HG03139 (cell line): ENCODE measurements at regions not wholly inside any gene's neighbourhood (a gene's known extent, or its start where the extent isn't known, plus 50 kb on each side); places are given as distances from the start of the nearest gene placed in this dataset.
A peak's percentile ranks its signal among the peaks of the same experiment; 100 is the strongest.

Experiments used
- ATAC-seq: cut with Tn5 transposase; IDR thresholded peaks from one replicate; pipeline ENCODE4 v1.9.1; 2021; ENCODE audit not compliant: unreplicated experiment

DNA sequence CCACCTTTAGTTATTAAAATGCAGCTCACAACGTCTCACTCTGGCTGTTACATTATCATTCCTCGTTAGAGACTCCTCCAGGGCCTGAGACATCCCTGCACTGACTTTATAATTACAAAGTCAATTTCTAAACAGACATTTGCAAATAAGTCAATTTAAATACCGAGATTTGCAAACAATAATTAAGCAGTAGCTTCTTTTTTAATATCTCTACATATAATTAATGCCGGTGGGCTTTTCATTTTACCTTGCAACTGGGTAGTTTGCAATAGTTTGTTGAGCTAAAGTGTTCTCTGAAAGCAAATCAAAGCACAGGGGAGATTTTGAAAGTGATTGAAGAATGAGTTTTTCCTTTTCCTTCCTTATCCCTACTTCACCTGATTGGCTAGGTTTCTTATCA lies 154.4 kb downstream of the TLR4 start:
- ATAC-seq: no peak

DNA sequence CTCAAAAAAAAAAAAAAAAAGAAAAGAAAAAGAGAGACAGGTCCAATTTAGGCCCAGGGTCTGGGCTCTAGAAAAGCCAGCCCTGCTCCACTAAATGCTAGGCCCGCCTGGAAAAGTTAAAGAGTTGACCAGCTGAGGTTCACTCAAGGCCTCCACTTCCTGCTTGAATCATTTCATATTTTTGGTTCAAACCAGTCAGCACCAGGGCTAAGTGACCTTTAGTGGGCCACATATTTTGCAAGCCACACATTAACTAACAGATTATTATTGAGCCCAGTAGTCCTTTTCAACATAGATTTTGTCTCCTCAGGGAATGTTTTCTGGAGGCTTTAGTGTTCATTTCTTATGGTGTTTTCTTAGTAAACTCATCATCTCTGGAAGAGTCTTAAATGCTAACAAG lies 156.6 kb downstream of the TLR4 start:
- ATAC-seq: no peak

- ATAC-seq: no peak
Observed at GRCh38 chr9:117864385-117865057, 160.3 kb downstream of the TLR4 start.

GRCh38 chr9:117868594-117868993 lies 164.4 kb downstream of the TLR4 start:
- ATAC-seq: no peak

DNA sequence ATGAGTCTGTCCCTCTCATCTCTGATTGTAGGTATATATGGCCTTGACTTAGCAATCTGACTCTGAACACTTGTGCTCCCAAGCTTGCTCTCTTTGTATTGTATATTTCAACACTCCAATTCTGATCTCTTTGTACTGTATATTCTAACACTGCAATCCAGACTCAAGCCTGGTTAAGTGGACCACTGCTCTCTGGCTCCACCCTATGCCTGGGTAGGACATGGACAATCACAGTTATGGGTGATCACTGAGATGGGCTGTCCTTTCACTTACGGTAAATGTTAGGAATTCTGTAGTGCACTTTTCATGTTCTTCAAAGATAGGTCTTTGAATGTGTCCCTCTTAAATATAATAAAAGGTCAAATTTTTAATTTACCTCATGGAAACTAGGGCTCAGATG lies 165.1 kb downstream of the TLR4 start:
- no peak for ATAC-seq

- no peak for ATAC-seq
Observed at GRCh38 chr9:117869712-117870111, 165.5 kb downstream of the TLR4 start.

DNA sequence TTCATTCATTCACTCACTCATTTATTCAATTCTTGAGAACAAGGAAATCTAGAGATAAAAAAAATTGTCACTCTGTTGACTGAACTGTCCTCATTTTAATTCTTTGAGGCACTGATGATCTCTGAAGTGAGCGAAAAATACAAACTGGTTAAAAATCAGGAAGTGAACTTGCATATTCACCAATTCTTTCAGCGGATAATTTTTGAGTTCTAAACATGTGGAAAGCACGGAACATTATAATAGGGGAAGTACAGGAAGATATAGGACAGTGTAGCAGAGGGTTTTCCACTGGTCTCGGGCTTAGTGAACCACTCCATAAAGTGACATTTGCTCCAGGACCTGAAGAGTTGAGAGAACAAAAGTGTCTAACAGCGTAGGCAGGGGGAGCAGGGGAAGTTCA lies 169.5 kb downstream of the TLR4 start:
- ATAC-seq: no peak

DNA sequence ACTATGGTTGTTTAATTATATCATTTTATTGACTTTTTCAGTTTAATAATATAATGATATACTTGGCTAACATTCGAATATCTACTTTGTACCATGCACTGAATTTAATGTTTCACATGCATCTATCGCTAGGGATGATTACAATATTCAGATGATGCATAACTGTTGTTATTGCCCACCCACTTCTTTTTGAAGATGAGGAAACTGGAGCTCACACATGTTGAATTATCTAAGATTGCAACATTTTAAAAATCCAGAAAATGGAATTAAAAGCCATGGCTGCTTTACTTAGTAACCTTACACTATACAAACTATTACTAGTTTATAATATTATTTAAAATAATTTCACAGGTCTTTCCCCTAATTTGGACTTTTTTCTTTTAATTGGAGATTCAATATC lies 171.7 kb downstream of the TLR4 start:
- ATAC-seq: no peak

DNA sequence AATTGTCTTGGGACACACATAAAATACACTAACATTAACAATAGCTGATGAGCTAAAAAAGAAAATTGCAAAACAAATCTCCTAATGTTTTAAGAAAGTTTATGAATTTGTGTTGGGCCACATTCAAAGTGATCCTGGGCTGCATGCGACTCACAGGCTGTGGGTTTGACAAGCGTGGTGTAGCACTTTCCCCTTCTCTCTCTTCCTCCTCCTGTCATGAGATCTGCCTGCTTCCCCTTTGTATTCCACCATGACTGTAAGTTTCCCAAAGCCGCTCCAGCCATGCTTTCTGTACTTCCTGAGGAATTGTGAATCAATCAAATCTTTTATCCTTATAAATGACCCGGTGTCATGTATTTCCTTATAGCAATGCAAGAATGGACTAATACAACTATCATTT lies 178.0 kb downstream of the TLR4 start:
- no peak for ATAC-seq

- ATAC-seq: no peak
Observed at GRCh38 chr9:117886616-117887015, 182.4 kb downstream of the TLR4 start.

GRCh38 chr9:117887383-117887782 lies 183.2 kb downstream of the TLR4 start:
- ATAC-seq: no peak

DNA sequence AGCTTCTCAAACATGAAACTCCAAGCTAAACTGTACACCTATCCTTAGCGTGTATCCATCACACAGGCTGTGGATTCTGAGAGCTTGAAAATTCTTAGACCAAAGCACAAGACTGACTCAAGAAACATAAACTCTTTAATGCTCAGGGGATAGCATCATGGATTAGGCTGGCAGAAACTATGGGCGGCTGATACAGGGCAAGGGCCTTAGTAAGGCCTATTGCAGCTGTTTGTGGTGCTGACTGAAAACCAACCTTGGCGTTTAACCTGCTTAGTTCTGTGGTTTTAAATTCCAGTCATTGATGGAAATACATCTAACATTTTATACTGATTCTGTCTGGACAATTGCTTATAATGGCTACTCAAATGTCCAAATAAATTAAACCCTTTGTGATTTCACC lies 183.7 kb downstream of the TLR4 start:
- no peak for ATAC-seq

GRCh38 chr9:117903453-117903852 lies 199.2 kb downstream of the TLR4 start:
- no peak for ATAC-seq

- no peak for ATAC-seq
Observed at GRCh38 chr9:117906763-117907162, 202.6 kb downstream of the TLR4 start.

- ATAC-seq: no peak
Observed at GRCh38 chr9:117907420-117907819, 203.2 kb downstream of the TLR4 start.

DNA sequence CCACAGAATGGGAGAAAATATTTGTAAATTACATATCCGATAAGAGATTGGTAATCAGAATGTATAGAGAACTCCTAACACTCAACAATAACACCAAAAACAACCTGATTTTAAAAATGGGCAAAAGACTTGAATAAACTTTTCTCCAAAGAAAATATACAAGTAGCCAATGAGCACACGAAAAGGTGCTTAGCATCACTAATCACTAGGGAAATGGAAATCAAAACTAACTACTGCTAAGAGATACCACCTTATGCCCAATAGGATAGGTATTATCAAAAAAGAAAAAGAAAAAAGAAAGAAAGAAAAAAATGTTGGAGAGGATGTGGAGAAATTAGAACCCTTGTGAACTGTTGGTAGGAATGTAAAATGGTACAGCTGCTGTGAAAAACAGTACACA lies 212.1 kb downstream of the TLR4 start:
- ATAC-seq: no peak

- ATAC-seq: no peak
Observed at GRCh38 chr9:117917873-117918272, 213.7 kb downstream of the TLR4 start.

DNA sequence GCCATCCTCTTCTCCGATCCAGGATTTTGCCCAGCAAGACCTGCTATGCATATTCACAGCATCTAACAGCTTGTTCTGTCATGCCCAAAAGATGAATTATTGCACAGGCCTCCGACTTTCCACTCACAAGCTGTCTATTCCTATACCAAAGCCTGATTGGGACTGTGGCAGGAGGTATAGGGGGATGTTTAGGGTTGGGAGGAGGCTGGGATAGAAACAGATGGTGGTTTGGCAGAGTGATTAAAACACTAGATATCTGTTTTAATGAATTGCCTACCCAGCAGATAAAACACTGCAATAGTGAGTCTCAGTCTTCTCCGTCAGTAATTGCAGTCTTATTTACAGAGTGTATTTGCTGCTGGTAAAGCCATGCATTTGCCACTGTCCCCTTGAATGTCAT lies 215.3 kb downstream of the TLR4 start:
- no peak for ATAC-seq

DNA sequence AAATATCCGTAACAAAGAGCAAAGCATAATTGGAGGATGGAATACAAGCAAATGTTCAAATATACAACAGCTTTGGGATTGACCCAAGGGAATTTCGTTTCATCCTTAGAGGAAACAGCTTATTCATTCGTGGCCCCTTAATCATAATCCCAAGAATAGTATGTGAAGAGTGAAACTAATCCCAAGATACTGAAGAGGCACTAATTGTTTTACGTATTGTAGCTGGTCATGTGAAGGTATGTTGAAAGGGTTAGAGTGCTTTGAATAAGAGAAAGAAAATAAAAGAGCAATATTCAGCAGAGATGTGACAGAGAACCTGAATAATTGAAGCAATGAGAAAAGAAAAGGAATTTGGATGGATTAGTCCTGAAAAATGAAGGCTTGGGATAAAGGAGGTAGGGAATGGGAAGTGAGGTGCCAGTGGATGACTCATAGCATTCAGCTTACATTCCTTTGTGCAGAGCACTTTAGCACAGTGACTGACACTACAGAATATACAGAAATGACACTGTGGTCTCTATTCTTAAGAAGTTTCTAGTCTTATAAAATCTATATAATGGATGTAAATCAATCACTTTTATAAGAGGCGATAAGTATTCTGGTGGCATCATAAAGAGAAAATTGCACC lies 221.9 kb downstream of the TLR4 start:
- no peak for ATAC-seq

DNA sequence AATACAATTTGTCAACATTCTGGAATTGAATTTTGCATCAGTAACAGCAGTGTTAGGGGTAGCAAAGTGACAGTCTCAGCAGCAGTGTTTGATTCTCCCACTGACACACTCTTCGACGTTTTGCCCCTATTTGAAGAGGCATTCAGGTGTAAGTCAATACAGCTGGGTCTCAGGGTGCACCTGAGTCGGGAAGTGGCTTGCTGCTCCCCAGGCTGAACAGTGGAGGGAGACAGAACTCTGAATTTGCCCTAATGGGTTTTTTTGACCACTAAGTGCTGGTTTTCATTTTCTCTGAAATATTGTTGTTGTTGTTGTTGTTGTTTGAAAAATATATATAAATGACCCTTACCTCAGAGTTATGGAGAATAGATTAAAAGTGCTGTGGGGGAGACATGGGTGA lies 223.2 kb downstream of the TLR4 start:
- peak; percentile 50 for ATAC-seq

DNA sequence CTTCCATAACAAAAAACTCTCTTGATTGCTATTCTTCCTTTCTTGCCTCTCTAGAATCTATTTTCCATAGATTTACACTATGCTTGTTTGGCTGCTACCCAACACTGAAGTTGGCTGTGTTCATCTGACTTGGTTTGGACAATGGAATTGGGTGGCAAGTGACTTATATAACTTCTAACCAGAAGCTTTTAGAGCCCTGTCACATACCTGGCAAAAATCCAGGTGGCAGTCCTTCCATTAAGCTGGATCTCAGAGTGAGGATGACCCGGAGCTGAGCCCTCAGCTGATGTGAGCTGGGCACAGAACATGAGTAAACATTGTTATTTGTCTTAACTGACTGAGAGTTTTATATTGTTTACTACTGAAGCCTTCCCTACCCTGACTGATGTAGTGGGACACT lies 225.7 kb downstream of the TLR4 start:
- ATAC-seq: no peak

- no peak for ATAC-seq
Observed at GRCh38 chr9:117932585-117932984, 228.4 kb downstream of the TLR4 start.
